ENCODE measurements at regions not wholly inside any gene's neighbourhood (a gene's known extent, or its start where the extent isn't known, plus 50 kb on each side); places are given as distances from the start of the nearest gene placed in this dataset.

- Histone ChIP-seq H3K27me3 (no peaks in the 10 kb centered on the region), H2AFZ (no peak overlapping the region), H3K4me3 (no peak overlapping the region), H3K4me2 (no peak overlapping the region), H3K4me1 (ENCODE audit: insufficient read depth) (peaks cover 6% of the 10 kb centered on the region), H3K27ac (no peak overlapping the region), H3K9me3 (ENCODE audit: low read depth) (no peaks in the 10 kb centered on the region), H3K9me2 (replicated peaks; ENCODE audit: insufficient read depth) (no peaks in the 10 kb centered on the region), H3K79me2 (no peaks in the 10 kb centered on the region), H4K20me1 (ENCODE audit: insufficient read depth, poor library complexity, severe bottlenecking) (no peaks in the 10 kb centered on the region), H3K36me3 (replicated peaks; ENCODE audit: insufficient read depth, low read depth) (no peaks in the 10 kb centered on the region)
- 43% methylated on average over 3 of the region's 3 CpGs for WGBS (ENCODE audit: low lambda C conversion rate, missing lambda C conversion rate)
- DNase-seq (ENCODE audit: low spot score) = peak; percentile 44
- TF ChIP-seq EZH2 (IDR thresholded peaks at IDR 0.05; ENCODE audit: borderline replicate concordance) (no peak), EZH2phosphoT487 (IDR thresholded peaks at IDR 0.05; ENCODE audit: low read depth, severe bottlenecking, unreplicated experiment) (no peak), CTCF (IDR thresholded peaks at IDR 0.05; ENCODE audit: poor library complexity) (no peak)
These were observed 77.1 kb downstream of the RBMXL2 start for GRCh38 chr11:7165911-7166310.

- H2AFZ ChIP-seq = no peak overlapping the region
- no peak overlapping the region for H3K4me2 ChIP-seq
- no peaks in the 10 kb centered on the region for H3K27me3 ChIP-seq
- H3K9me2 ChIP-seq (replicated peaks; ENCODE audit: insufficient read depth) = no peaks in the 10 kb centered on the region
- no peaks in the 10 kb centered on the region for H3K9me3 ChIP-seq (ENCODE audit: low read depth)
- peaks cover 6% of the 10 kb centered on the region for H3K4me1 ChIP-seq (ENCODE audit: insufficient read depth)
- H3K27ac ChIP-seq = no peak overlapping the region
- WGBS (ENCODE audit: low lambda C conversion rate, missing lambda C conversion rate) = 76% methylated on average over 2 of the region's 2 CpGs
- H4K20me1 ChIP-seq (ENCODE audit: insufficient read depth, poor library complexity, severe bottlenecking) = no peaks in the 10 kb centered on the region
- H3K36me3 ChIP-seq (replicated peaks; ENCODE audit: insufficient read depth, low read depth) = no peaks in the 10 kb centered on the region
- no peak for DNase-seq (ENCODE audit: low spot score)
- TF ChIP-seq EZH2 (IDR thresholded peaks at IDR 0.05; ENCODE audit: borderline replicate concordance) (no peak), CTCF (IDR thresholded peaks at IDR 0.05; ENCODE audit: poor library complexity) (no peak)
- no peak overlapping the region for H3K4me3 ChIP-seq
- no peaks in the 10 kb centered on the region for H3K79me2 ChIP-seq
These were observed 79.4 kb downstream of the RBMXL2 start for GRCh38 chr11:7167976-7168740.

- no peak for TF ChIP-seq CTCF (IDR thresholded peaks at IDR 0.05; ENCODE audit: poor library complexity)
- TF ChIP-seq EZH2phosphoT487 (IDR thresholded peaks at IDR 0.05; ENCODE audit: low read depth, severe bottlenecking, unreplicated experiment) = no peak
- TF ChIP-seq EZH2 (IDR thresholded peaks at IDR 0.05; ENCODE audit: borderline replicate concordance) = no peak
- no peak for DNase-seq (ENCODE audit: low spot score)
- Histone ChIP-seq H2AFZ (no peak overlapping the region), H3K4me3 (no peak overlapping the region), H3K79me2 (no peaks in the 10 kb centered on the region), H3K27ac (no peak overlapping the region), H4K20me1 (ENCODE audit: insufficient read depth, poor library complexity, severe bottlenecking) (no peaks in the 10 kb centered on the region), H3K4me1 (ENCODE audit: insufficient read depth) (peaks cover 6% of the 10 kb centered on the region), H3K4me2 (no peak overlapping the region), H3K27me3 (no peaks in the 10 kb centered on the region), H3K36me3 (replicated peaks; ENCODE audit: insufficient read depth, low read depth) (no peaks in the 10 kb centered on the region), H3K9me3 (ENCODE audit: low read depth) (no peaks in the 10 kb centered on the region), H3K9me2 (replicated peaks; ENCODE audit: insufficient read depth) (no peaks in the 10 kb centered on the region)
- WGBS (ENCODE audit: low lambda C conversion rate, missing lambda C conversion rate) = 55% methylated on average over 1 of the region's 1 CpG
These were observed 79.9 kb downstream of the RBMXL2 start for GRCh38 chr11:7168741-7168990.

GRCh38 chr11:7170431-7170830 lies 81.3 kb upstream of the SYT9 start:
- no peak overlapping the region for H3K4me2 ChIP-seq
- no peak for DNase-seq (ENCODE audit: low spot score)
- H3K36me3 ChIP-seq (replicated peaks; ENCODE audit: insufficient read depth, low read depth) = no peaks in the 10 kb centered on the region
- no peaks in the 10 kb centered on the region for H3K27me3 ChIP-seq
- H4K20me1 ChIP-seq (ENCODE audit: insufficient read depth, poor library complexity, severe bottlenecking) = no peaks in the 10 kb centered on the region
- no peak overlapping the region for H3K4me3 ChIP-seq
- no peaks in the 10 kb centered on the region for H3K9me2 ChIP-seq (replicated peaks; ENCODE audit: insufficient read depth)
- H3K9me3 ChIP-seq (ENCODE audit: low read depth) = no peaks in the 10 kb centered on the region
- TF ChIP-seq EZH2 (IDR thresholded peaks at IDR 0.05; ENCODE audit: borderline replicate concordance) (no peak), EZH2phosphoT487 (IDR thresholded peaks at IDR 0.05; ENCODE audit: low read depth, severe bottlenecking, unreplicated experiment) (no peak), CTCF (IDR thresholded peaks at IDR 0.05; ENCODE audit: poor library complexity) (no peak)
- peaks cover 6% of the 10 kb centered on the region for H3K4me1 ChIP-seq (ENCODE audit: insufficient read depth)
- no peak overlapping the region for H2AFZ ChIP-seq
- WGBS (ENCODE audit: low lambda C conversion rate, missing lambda C conversion rate) = 75% methylated on average over 6 of the region's 6 CpGs
- no peaks in the 10 kb centered on the region for H3K79me2 ChIP-seq
- no peak overlapping the region for H3K27ac ChIP-seq
